Mesothelial cell of epicardium (in vitro differentiated cells): ENCODE measurements at regions not wholly inside any gene's neighbourhood (a gene's known extent, or its start where the extent isn't known, plus 50 kb on each side); places are given as distances from the start of the nearest gene placed in this dataset.

ENCODE experiments used
- DNase-seq, 2 experiments: peaks; one replicate each; pipeline ENCODE4 v3.0.0; 2021; ENCODE audit warnings: low spot score in 2 of 2; ENCODE audit not compliant: unreplicated experiment in 2 of 2
- H3K27ac Mint-ChIP-seq: 2 replicates; pipeline ENCODE4 v1.8.0; 2021; ENCODE audit warnings: mixed read lengths
- H3K27me3 Mint-ChIP-seq: 2 replicates; pipeline ENCODE4 v1.8.0; 2021; ENCODE audit warnings: low read depth, mixed read lengths
- H3K36me3 Mint-ChIP-seq: 2 replicates; pipeline ENCODE4 v1.8.0; 2021; ENCODE audit warnings: mixed read lengths
- H3K4me1 Mint-ChIP-seq: 2 replicates; pipeline ENCODE4 v1.8.0; 2021; ENCODE audit warnings: mixed read lengths
- H3K4me3 Mint-ChIP-seq: 2 replicates; pipeline ENCODE4 v1.8.0; 2021; ENCODE audit warnings: mild to moderate bottlenecking, moderate library complexity, mixed read lengths
- H3K9me3 Mint-ChIP-seq: 2 replicates; pipeline ENCODE4 v1.8.0; 2021; ENCODE audit warnings: mixed read lengths
- CTCF ChIP-seq: fragments of 200-600 bp; sonication (generic); IDR thresholded peaks from one replicate; pipeline ENCODE4 v1.5.0; 2021; ENCODE audit warnings: antibody characterized with exemption; ENCODE audit not compliant: unreplicated experiment

- Mint-ChIP-seq H3K4me1 (peaks cover 11% of the 10 kb centered on the region), H3K36me3 (no peaks in the 10 kb centered on the region), H3K4me3 (no peak overlapping the region), H3K27ac (no peak overlapping the region), H3K9me3 (peaks cover 5% of the 10 kb centered on the region), H3K27me3 (no peaks in the 10 kb centered on the region)
- TF ChIP-seq CTCF = no peak
- no peak for DNase-seq
Observed at GRCh38 chr1:56257726-56258125, 321.6 kb downstream of the PLPP3 start.

GRCh38 chr1:56256153-56257000 is 323.0 kb downstream of the PLPP3 start:
- Mint-ChIP-seq H3K27ac (no peak overlapping the region), H3K4me1 (peaks cover 11% of the 10 kb centered on the region)
- no peak for TF ChIP-seq CTCF

DNA sequence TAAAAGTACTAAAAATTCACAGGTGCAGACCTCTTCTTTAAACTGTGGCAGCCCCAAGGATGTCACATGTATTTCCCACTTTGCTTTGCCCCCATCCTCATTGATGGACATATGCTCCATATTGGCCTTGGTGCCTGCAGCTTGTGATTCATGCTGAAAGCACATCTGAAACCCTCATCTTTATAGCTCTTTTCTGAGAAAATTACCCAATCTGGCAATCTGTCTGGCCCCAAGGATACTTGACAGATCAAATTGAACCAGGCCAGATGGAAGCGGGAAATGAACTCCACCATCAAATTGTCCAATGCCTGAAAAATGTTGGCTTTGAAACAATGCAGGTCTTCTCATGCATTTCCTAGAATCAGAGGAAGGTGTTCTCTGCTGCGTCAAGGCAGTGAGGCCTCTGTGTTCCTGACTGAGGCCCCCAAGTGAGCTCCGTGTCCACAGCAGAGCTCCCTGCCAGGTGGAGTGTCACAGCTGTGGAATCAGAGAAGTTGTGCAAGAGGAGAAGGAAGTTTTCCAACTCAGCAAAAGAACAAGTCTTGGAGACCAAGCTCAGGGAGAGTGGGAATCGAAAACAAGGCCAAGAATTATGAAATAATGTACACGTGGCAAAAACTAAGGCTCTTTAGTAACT is 323.7 kb downstream of the PLPP3 start:
- H3K9me3 Mint-ChIP-seq = peaks cover 5% of the 10 kb centered on the region
- no peak for DNase-seq
- TF ChIP-seq CTCF = no peak
- H3K4me3 Mint-ChIP-seq = no peak overlapping the region
- no peak overlapping the region for H3K27ac Mint-ChIP-seq
- no peaks in the 10 kb centered on the region for H3K36me3 Mint-ChIP-seq
- peaks cover 11% of the 10 kb centered on the region for H3K4me1 Mint-ChIP-seq
- no peaks in the 10 kb centered on the region for H3K27me3 Mint-ChIP-seq

More at GRCh38 chr1:56256153-56257000, 323.0 kb downstream of the PLPP3 start:
- H3K27me3 Mint-ChIP-seq = no peaks in the 10 kb centered on the region
- H3K9me3 Mint-ChIP-seq = peaks cover 5% of the 10 kb centered on the region
- H3K36me3 Mint-ChIP-seq = no peaks in the 10 kb centered on the region
- DNase-seq = no peak
- no peak overlapping the region for H3K4me3 Mint-ChIP-seq

- Mint-ChIP-seq H3K27ac (no peak overlapping the region), H3K4me3 (no peak overlapping the region), H3K27me3 (no peaks in the 10 kb centered on the region), H3K36me3 (no peaks in the 10 kb centered on the region), H3K4me1 (peaks cover 13% of the 10 kb centered on the region), H3K9me3 (no peaks in the 10 kb centered on the region)
- DNase-seq = no peak
- TF ChIP-seq CTCF = no peak
Observed at GRCh38 chr1:56254130-56254529, 325.2 kb downstream of the PLPP3 start.

DNA sequence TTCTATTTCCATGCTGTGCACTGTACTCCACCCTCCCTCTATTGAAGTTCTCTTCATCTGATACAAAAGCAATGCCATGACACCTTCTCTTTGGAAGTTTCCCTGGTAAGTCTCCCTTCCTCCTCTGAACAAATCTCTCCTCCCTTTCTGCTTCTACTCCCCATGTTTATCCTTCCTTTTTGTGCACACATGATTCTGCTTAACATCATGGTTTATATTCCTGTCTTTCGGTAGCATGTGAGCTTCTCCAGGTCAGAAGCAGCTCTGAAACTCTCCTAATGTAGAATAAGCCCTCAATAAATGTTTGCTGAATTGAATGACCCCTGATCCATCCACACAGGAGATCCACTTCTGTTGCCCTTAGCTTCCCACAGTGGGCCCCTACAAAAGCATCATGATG is 328.6 kb downstream of the PLPP3 start:
- DNase-seq = no peak
- Mint-ChIP-seq H3K4me1 (peaks cover 14% of the 10 kb centered on the region), H3K27ac (no peak overlapping the region), H3K36me3 (no peaks in the 10 kb centered on the region), H3K27me3 (no peaks in the 10 kb centered on the region), H3K9me3 (no peaks in the 10 kb centered on the region), H3K4me3 (no peak overlapping the region)
- no peak for TF ChIP-seq CTCF
